NB4 (cell line): ENCODE measurements at regions not wholly inside any gene's neighbourhood (a gene's known extent, or its start where the extent isn't known, plus 50 kb on each side); places are given as distances from the start of the nearest gene placed in this dataset.

Experiments used
- MYC ChIP-seq: IDR thresholded peaks from 2 replicates; pipeline ENCODE4 v1.6.1; 2011; ENCODE audit warnings: low read depth, low read length
- POLR2A ChIP-seq: IDR thresholded peaks from 2 replicates; pipeline ENCODE4 v1.6.1; 2011; ENCODE audit warnings: mild to moderate bottlenecking; ENCODE audit not compliant: insufficient read length; ENCODE audit errors: extremely low read depth
- TF ChIP-seq, protein P1 (sequence below): IDR thresholded peaks from one replicate; pipeline ENCODE4 v1.5.1; 2012; ENCODE audit warnings: low read depth, low read length

- TF ChIP-seq, protein P1, sequence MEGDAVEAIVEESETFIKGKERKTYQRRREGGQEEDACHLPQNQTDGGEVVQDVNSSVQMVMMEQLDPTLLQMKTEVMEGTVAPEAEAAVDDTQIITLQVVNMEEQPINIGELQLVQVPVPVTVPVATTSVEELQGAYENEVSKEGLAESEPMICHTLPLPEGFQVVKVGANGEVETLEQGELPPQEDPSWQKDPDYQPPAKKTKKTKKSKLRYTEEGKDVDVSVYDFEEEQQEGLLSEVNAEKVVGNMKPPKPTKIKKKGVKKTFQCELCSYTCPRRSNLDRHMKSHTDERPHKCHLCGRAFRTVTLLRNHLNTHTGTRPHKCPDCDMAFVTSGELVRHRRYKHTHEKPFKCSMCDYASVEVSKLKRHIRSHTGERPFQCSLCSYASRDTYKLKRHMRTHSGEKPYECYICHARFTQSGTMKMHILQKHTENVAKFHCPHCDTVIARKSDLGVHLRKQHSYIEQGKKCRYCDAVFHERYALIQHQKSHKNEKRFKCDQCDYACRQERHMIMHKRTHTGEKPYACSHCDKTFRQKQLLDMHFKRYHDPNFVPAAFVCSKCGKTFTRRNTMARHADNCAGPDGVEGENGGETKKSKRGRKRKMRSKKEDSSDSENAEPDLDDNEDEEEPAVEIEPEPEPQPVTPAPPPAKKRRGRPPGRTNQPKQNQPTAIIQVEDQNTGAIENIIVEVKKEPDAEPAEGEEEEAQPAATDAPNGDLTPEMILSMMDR: no peak
- TF ChIP-seq POLR2A: no peak
- no peak for TF ChIP-seq MYC
Measured at GRCh38 chr4:8691151-8691775, 98.7 kb downstream of the CPZ start.
